HG02571 (cell line): ENCODE measurements at regions not wholly inside any gene's neighbourhood (a gene's known extent, or its start where the extent isn't known, plus 50 kb on each side); places are given as distances from the start of the nearest gene placed in this dataset.

ENCODE experiments used
- ATAC-seq: cut with Tn5 transposase; IDR thresholded peaks from one replicate; pipeline ENCODE4 v1.9.1; 2021; ENCODE audit warnings: mild to moderate bottlenecking, moderate library complexity; ENCODE audit not compliant: unreplicated experiment

DNA sequence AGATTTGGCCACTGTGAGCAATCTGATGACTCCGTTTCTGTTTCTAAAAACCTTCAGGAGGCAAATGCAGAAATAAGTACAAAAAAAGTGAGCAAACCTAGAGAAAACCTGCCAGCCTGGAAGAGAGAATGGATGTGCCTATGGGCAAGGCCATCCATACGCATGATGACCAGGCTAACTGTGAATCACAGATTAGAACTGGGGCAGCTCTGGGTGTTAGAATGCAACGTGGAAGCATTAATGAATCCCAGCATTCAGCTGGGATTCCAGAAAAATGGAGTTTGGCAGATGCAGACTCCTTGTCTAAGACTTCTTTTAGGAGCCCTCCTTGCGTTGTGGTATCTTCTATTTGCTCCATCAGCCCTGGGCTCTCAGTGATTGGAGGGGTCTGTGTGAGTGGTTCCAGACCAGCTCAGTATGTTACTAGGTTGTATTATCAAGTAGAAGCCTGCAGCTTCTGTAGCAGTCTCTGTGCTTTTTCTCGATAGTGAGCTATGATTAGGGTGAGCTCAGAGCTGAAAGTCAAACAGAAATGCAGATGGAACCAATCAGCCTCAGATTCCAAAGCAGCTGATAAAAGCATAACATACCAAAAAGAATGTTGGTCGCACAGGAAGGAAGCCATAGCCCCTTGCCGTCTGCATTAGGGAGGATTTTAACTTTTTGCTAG is 154.0 kb downstream of the PSMG1 start:
- no peak for ATAC-seq

DNA sequence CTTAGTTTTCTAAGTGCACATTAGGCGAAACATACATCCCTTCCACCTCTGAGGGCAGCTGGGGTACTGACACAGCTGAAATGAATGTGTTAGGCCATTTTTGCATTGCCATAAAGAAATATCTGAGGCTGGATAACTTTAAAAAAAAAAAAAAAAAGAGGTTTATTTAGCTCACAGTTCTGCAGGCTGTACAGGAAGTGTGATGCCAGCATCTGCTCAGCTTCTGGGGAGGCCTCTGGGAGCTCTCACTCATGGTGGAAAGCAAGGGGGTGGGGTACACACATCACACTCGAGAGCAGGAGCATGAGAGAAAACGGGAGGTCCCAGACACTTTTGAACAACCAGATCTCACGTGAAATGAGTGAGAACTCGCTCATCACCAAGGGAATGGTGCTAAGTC is 158.1 kb downstream of the PSMG1 start:
- no peak for ATAC-seq

DNA sequence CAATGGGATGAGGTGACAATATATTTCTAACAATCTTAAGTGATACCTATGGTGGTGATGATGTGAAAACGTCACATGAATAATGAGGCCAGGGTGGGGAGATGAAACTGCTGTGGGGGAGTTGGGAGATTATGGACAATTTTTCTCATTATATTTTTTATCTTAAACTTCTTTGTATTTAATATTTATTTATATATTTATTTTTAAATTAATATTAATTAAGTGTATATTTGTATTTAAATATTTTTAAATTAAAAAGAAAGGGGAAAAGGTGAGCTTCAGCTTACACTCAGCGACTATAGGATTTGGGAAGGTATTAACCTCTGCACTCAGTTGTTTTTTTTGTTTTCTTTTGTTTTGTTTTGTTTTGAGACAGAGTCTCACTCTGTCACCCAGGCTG is 158.7 kb downstream of the PSMG1 start:
- ATAC-seq: no peak

DNA sequence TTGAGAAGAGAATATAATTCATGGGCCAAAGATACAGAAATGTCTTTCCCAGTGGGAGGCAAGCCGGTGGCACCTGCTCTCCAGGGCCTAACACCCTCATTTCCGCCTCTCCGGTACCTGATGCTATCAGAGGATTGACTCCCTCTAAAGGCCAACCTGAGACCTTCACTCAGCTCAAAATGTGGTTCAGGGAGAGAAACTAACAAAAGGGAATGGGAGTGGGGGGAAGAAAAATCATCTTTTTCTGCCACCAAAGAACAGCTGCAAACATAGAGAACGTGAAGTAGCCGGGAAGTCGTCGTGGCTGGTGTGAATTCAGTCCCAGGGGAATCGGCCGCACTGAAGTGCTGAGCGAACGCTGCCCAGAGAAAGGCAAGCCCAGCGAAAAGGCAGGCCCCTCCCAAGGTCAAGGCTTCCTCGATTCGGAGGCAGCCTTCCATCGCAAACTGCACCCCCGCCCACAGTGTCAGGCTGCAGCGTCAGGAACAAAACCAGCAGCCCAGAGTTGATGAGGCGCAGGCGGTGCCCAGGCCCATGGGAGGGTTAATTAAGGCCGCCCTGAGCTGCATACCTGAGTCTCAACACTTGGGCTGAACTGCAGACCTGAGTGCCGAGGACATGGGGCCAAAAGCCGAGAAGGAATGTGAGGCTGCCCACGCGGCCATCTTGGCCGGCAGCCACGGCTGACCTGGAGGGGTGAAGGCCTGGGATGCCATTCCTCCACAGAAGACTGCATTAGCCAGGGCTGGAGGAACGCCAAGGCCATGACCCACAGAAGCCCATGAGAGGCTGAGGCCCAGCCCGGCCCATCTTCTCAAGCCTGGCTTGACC is 160.2 kb downstream of the PSMG1 start:
- ATAC-seq: no peak

DNA sequence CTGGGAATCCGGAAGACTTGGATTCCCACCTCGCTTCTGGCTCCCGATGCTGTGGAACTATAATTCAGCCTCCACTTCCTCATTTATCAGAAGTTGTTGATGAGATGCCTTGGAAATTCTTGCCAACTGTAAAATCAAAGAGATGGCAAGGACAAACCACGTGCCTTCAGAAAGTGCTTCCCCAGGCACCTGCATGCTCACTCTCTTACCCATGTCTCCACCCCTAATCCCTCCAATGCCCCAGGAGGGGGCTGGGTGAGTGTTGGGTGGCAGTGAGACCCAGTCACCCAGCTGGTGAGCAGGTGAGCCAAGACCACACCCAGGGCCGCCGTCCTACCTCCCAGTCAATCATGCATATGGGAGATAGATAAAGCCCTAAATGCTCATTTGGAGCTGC is 160.8 kb downstream of the PSMG1 start:
- no peak for ATAC-seq

- ATAC-seq: no peak
These were observed 161.2 kb downstream of the PSMG1 start for GRCh38 chr21:39022035-39022434.

GRCh38 chr21:39021478-39021832 is 161.8 kb downstream of the PSMG1 start:
- ATAC-seq: no peak

- ATAC-seq: no peak
These were observed 162.3 kb downstream of the PSMG1 start for GRCh38 chr21:39020751-39021477.

- no peak for ATAC-seq
These were observed 164.5 kb downstream of the PSMG1 start for GRCh38 chr21:39018730-39019129.

- ATAC-seq: peak; percentile 82
These were observed 166.4 kb downstream of the PSMG1 start for GRCh38 chr21:39016740-39017315.

DNA sequence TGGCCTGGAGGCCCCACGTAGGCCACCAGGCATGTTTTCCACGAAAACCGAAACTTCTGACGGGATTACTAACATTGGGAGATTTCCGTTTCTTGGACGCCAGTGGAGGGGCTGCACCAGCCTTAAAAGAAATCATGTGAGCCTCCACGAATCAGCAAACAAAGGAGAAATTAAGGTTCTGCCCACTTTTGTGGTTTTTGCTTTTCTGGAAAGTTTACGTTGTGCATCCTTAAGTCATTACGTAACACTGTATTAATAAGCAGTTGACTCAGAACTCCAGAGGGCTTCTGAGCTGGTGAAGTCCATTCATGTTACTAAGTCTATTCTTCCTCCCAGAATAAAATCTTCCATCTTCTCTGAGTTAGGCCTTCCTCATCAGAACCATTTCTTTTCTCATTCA is 168.5 kb downstream of the PSMG1 start:
- ATAC-seq: no peak

GRCh38 chr21:39012326-39013230 is 170.7 kb downstream of the PSMG1 start:
- no peak for ATAC-seq

DNA sequence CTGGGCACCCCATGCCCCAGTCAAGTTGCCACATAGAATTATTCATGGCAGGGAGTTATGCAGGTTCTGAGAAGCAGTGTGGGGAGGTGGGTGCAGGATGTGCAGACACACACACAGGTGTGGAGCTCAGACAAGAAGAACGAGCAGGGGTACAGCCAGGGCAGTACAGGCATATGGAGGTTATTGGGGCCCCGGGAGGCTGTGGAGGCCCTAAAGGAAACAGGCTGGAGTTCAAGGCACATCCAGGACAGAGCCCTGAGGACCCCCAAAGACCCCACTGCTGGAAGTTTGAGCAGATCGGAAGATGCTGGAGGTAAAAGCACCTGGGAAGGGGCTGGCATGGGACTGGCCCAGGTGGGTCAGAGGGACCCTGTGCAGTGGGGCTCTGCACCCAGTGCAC is 171.3 kb downstream of the PSMG1 start:
- no peak for ATAC-seq

- ATAC-seq: no peak
These were observed 172.4 kb downstream of the PSMG1 start for GRCh38 chr21:39010629-39011404.

DNA sequence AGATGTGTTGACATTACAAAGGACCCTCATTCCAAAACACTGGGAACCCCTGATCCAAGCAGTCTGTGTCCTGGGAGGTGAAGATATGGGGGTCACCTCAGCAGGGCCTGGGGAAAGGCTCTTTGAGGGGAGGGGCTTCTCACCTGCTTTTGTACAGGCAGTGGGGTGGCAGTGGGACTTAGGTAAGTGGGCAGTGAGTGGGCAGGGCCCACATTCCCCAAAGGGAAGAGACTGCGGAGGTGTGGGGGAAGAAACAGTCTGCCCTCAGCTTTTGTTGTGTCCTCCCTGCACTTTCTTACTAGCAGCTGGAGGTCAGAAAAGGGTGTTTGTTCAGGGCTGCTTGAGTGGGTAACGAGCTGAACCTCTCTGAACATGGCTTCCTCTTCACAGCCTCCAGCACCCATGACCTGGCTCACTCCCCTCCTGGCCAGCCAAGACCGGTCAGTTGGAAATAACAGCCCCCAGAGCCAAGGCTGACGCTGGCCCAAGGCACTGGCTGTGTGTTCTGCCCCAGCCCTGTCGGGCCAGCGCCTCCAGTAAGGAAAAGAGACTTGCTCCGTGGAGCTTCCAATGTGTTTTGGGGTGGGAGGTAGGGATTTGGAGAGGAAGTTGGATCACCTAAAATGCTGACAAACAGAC is 173.5 kb downstream of the PSMG1 start:
- ATAC-seq: no peak

GRCh38 chr21:39007985-39008384 is 175.3 kb downstream of the PSMG1 start:
- ATAC-seq: no peak

GRCh38 chr21:39007532-39007931 is 175.7 kb downstream of the PSMG1 start:
- no peak for ATAC-seq

GRCh38 chr21:39006571-39007311 is 176.5 kb downstream of the PSMG1 start:
- no peak for ATAC-seq

- ATAC-seq: no peak
These were observed 177.8 kb downstream of the PSMG1 start for GRCh38 chr21:39005502-39005787.
